ENCODE measurements at regions not wholly inside any gene's neighbourhood (a gene's known extent, or its start where the extent isn't known, plus 50 kb on each side); places are given as distances from the start of the nearest gene placed in this dataset.

GRCh38 chr5:74085186-74085585, 459.2 kb downstream of the ARHGEF28 start:
- Histone ChIP-seq H3K9me3 (ENCODE audit: low read depth) (no peaks in the 10 kb centered on the region), H3K4me1 (ENCODE audit: low read depth) (peaks cover 5% of the 10 kb centered on the region), H3K27ac (peak overlapping the region; percentile 11), H3K4me3 (no peak overlapping the region), H3K27me3 (no peaks in the 10 kb centered on the region), H3K36me3 (no peaks in the 10 kb centered on the region)
- TF ChIP-seq CTCF (IDR thresholded peaks at IDR 0.05; ENCODE audit: low read depth, low read length): no peak
- peak in 1 of 2 donors; percentile 35 for DNase-seq (ENCODE audit: low read depth in 1 of 2, low spot score in 1 of 2)

GRCh38 chr5:74083096-74083791, 457.2 kb downstream of the ARHGEF28 start:
- no peak for DNase-seq (ENCODE audit: low read depth in 1 of 2, low spot score in 1 of 2)
- H3K27ac ChIP-seq: no peak overlapping the region
- no peak for TF ChIP-seq CTCF (IDR thresholded peaks at IDR 0.05; ENCODE audit: low read depth, low read length)
- H3K36me3 ChIP-seq: no peaks in the 10 kb centered on the region
- H3K9me3 ChIP-seq (ENCODE audit: low read depth): no peaks in the 10 kb centered on the region
- no peak overlapping the region for H3K4me3 ChIP-seq
- no peaks in the 10 kb centered on the region for H3K27me3 ChIP-seq
- peaks cover 5% of the 10 kb centered on the region for H3K4me1 ChIP-seq (ENCODE audit: low read depth)

GRCh38 chr5:74082512-74083055, 456.6 kb downstream of the ARHGEF28 start:
- TF ChIP-seq CTCF (IDR thresholded peaks at IDR 0.05; ENCODE audit: low read depth, low read length): no peak
- H3K27me3 ChIP-seq: no peaks in the 10 kb centered on the region
- H3K4me1 ChIP-seq (ENCODE audit: low read depth): peaks cover 5% of the 10 kb centered on the region
- H3K9me3 ChIP-seq (ENCODE audit: low read depth): no peaks in the 10 kb centered on the region
- no peak overlapping the region for H3K27ac ChIP-seq
- DNase-seq (ENCODE audit: low read depth in 1 of 2, low spot score in 1 of 2): no peak
- H3K4me3 ChIP-seq: no peak overlapping the region
- H3K36me3 ChIP-seq: no peaks in the 10 kb centered on the region

GRCh38 chr5:74081126-74081525, 455.1 kb downstream of the ARHGEF28 start:
- H3K4me1 ChIP-seq (ENCODE audit: low read depth): peaks cover 5% of the 10 kb centered on the region
- no peak overlapping the region for H3K27ac ChIP-seq
- H3K36me3 ChIP-seq: no peaks in the 10 kb centered on the region
- no peak for DNase-seq (ENCODE audit: low read depth in 1 of 2, low spot score in 1 of 2)
- no peak for TF ChIP-seq CTCF (IDR thresholded peaks at IDR 0.05; ENCODE audit: low read depth, low read length)
- H3K4me3 ChIP-seq: no peak overlapping the region
- no peaks in the 10 kb centered on the region for H3K27me3 ChIP-seq
- no peaks in the 10 kb centered on the region for H3K9me3 ChIP-seq (ENCODE audit: low read depth)

GRCh38 chr5:74079971-74080556, 454.1 kb downstream of the ARHGEF28 start:
- no peak overlapping the region for H3K27ac ChIP-seq
- H3K4me3 ChIP-seq: no peak overlapping the region
- H3K27me3 ChIP-seq: no peaks in the 10 kb centered on the region
- DNase-seq (ENCODE audit: low read depth in 1 of 2, low spot score in 1 of 2): no peak
- no peaks in the 10 kb centered on the region for H3K9me3 ChIP-seq (ENCODE audit: low read depth)
- H3K4me1 ChIP-seq (ENCODE audit: low read depth): peaks cover 3% of the 10 kb centered on the region
- TF ChIP-seq CTCF (IDR thresholded peaks at IDR 0.05; ENCODE audit: low read depth, low read length): no peak
- H3K36me3 ChIP-seq: no peaks in the 10 kb centered on the region

Measured in cardiac muscle cell (in vitro differentiated cells and primary cell).